HEK293 (cell line): ENCODE measurements at regions not wholly inside any gene's neighbourhood (a gene's known extent, or its start where the extent isn't known, plus 50 kb on each side); places are given as distances from the start of the nearest gene placed in this dataset.

Experiments
- CTCF ChIA-PET: fragments of 350-600 bp; formaldehyde crosslinking; extraction: SDS; loops from one replicate; lab custom pipeline; 2021; ENCODE audit warnings: antibody characterized with exemption; lab: Yijun Ruan, JAX
- POLR2A ChIA-PET: fragments of 300-600 bp; formaldehyde crosslinking; extraction: SDS; loops from one replicate; lab custom pipeline; 2020; ENCODE audit warnings: antibody characterized with exemption, inconsistent platforms; lab: Yijun Ruan, JAX
- H3K27ac ChIP-seq: fragments of 200-500 bp; sonication (Bioruptor generic); 2 replicates; pipeline ENCODE4 v1.5.1; 2014; ENCODE audit warnings: low read depth, low read length, control low read depth, inconsistent platforms; ENCODE audit errors: extremely low read depth
- H3K36me3 ChIP-seq, 2 experiments: fragments of 200-500 bp in 1 of 2; sonication (Bioruptor generic) in 1 of 2; 1 replicate in 1 of 2; 2 replicates in 1 of 2; pipeline ENCODE4 v1.5.1; 2014 to 2017; ENCODE audit warnings: inconsistent platforms in 2 of 2, low read length in 2 of 2; ENCODE audit not compliant: control insufficient read depth in 2 of 2, insufficient read depth in 1 of 2
- H3K4me1 ChIP-seq: fragments of 200-500 bp; sonication (Bioruptor generic); 2 replicates; pipeline ENCODE4 v1.5.1; 2014; ENCODE audit warnings: mild to moderate bottlenecking, low read length, inconsistent platforms; ENCODE audit not compliant: control insufficient read depth, insufficient read depth
- H3K4me3 ChIP-seq: 2 replicates; pipeline ENCODE4 v1.5.1; 2011; ENCODE audit warnings: low read depth, mild to moderate bottlenecking, control low read depth, low read length, moderate library complexity
- H3K9me3 ChIP-seq: fragments of 200-500 bp; sonication (Bioruptor generic); 2 replicates; pipeline ENCODE4 v1.5.1; 2014; ENCODE audit warnings: low read depth, low read length, inconsistent platforms; ENCODE audit not compliant: control insufficient read depth, insufficient read depth
- BCL11B ChIP-seq: fragments of 450-650 bp; formaldehyde crosslinking; IDR thresholded peaks from 2 replicates; pipeline ENCODE4 v1.5.1; 2016; ENCODE audit warnings: low read depth, missing biosample characterization, missing genetic modification characterization
- GLI4 ChIP-seq: fragments of 450-650 bp; formaldehyde crosslinking; IDR thresholded peaks from 2 replicates; pipeline ENCODE4 v1.5.1; 2016; ENCODE audit warnings: missing biosample characterization, missing genetic modification characterization
- GLIS2 ChIP-seq: fragments of 450-650 bp; formaldehyde crosslinking; IDR thresholded peaks from 2 replicates; pipeline ENCODE4 v1.5.1; 2016; ENCODE audit warnings: missing biosample characterization, missing genetic modification characterization
- OSR2 ChIP-seq: fragments of 450-650 bp; formaldehyde crosslinking; IDR thresholded peaks from 2 replicates; pipeline ENCODE4 v1.5.1; 2016; ENCODE audit warnings: missing biosample characterization, missing genetic modification characterization
- SP3 ChIP-seq: fragments of 450-650 bp; formaldehyde crosslinking; IDR thresholded peaks from 2 replicates; pipeline ENCODE4 v1.5.1; 2016; ENCODE audit warnings: missing biosample characterization, missing genetic modification characterization
- ZBTB26 ChIP-seq: fragments of 450-650 bp; formaldehyde crosslinking; optimal IDR thresholded peaks from 2 replicates; pipeline ENCODE3; 2016; ENCODE audit warnings: missing biosample characterization, mild to moderate bottlenecking, missing genetic modification characterization
- ZBTB8A ChIP-seq: fragments of 450-650 bp; formaldehyde crosslinking; IDR thresholded peaks from 2 replicates; pipeline ENCODE4 v1.5.1; 2016; ENCODE audit warnings: missing biosample characterization, missing genetic modification characterization
- ZFP37 ChIP-seq: fragments of 450-650 bp; formaldehyde crosslinking; IDR thresholded peaks from 2 replicates; pipeline ENCODE4 v1.5.1; 2016; ENCODE audit warnings: missing biosample characterization, missing genetic modification characterization
- ZNF10 ChIP-seq: fragments of 450-650 bp; formaldehyde crosslinking; IDR thresholded peaks from 2 replicates; pipeline ENCODE4 v1.5.1; 2017; ENCODE audit warnings: missing biosample characterization, missing genetic modification characterization
- ZNF112 ChIP-seq: fragments of 450-650 bp; formaldehyde crosslinking; IDR thresholded peaks from 2 replicates; pipeline ENCODE4 v1.5.0; 2017; ENCODE audit warnings: missing biosample characterization, missing genetic modification characterization
- ZNF223 ChIP-seq: fragments of 450-650 bp; formaldehyde crosslinking; IDR thresholded peaks from 2 replicates; pipeline ENCODE4 v1.5.1; 2016; ENCODE audit warnings: missing biosample characterization, missing genetic modification characterization
- ZNF280C ChIP-seq: fragments of 450-650 bp; formaldehyde crosslinking; IDR thresholded peaks from 2 replicates; pipeline ENCODE4 v1.5.1; 2016; ENCODE audit warnings: missing biosample characterization, missing genetic modification characterization
- ZNF335 ChIP-seq: fragments of 450-650 bp; formaldehyde crosslinking; conservative IDR thresholded peaks from 2 replicates; pipeline ENCODE4 v1.5.1; 2016; ENCODE audit warnings: missing biosample characterization, missing genetic modification characterization
- ZNF350 ChIP-seq: fragments of 450-650 bp; formaldehyde crosslinking; IDR thresholded peaks from 2 replicates; pipeline ENCODE4 v1.5.0; 2017; ENCODE audit warnings: missing biosample characterization, mild to moderate bottlenecking, missing genetic modification characterization
- ZNF544 ChIP-seq: fragments of 450-650 bp; formaldehyde crosslinking; IDR thresholded peaks from 2 replicates; pipeline ENCODE4 v1.5.0; 2017; ENCODE audit warnings: missing biosample characterization, missing genetic modification characterization
- ZNF555 ChIP-seq: fragments of 450-650 bp; formaldehyde crosslinking; conservative IDR thresholded peaks from 2 replicates; pipeline ENCODE4 v1.5.1; 2017; ENCODE audit warnings: missing biosample characterization, mild to moderate bottlenecking, missing genetic modification characterization, inconsistent platforms
- ZNF561 ChIP-seq: fragments of 450-650 bp; IDR thresholded peaks from 2 replicates; pipeline ENCODE4 v1.5.1; 2018; ENCODE audit warnings: missing biosample characterization, missing genetic modification characterization, borderline replicate concordance
- ZNF621 ChIP-seq: fragments of 450-650 bp; formaldehyde crosslinking; IDR thresholded peaks from 2 replicates; pipeline ENCODE4 v1.5.1; 2017; ENCODE audit warnings: missing biosample characterization, missing genetic modification characterization
- ZNF645 ChIP-seq: fragments of 450-650 bp; formaldehyde crosslinking; IDR thresholded peaks from 2 replicates; pipeline ENCODE4; 2016; ENCODE audit warnings: missing biosample characterization, missing genetic modification characterization
- ZNF654 ChIP-seq: fragments of 450-650 bp; formaldehyde crosslinking; IDR thresholded peaks from 2 replicates; pipeline ENCODE4 v1.5.1; 2016; ENCODE audit warnings: low read depth, missing biosample characterization, missing genetic modification characterization
- ZNF664 ChIP-seq: fragments of 450-650 bp; formaldehyde crosslinking; IDR thresholded peaks from 2 replicates; pipeline ENCODE4 v1.5.1; 2016; ENCODE audit warnings: missing biosample characterization, missing genetic modification characterization
- ZNF670 ChIP-seq: fragments of 450-650 bp; formaldehyde crosslinking; IDR thresholded peaks from 2 replicates; pipeline ENCODE4 v1.5.1; 2016; ENCODE audit warnings: missing biosample characterization, missing genetic modification characterization, low read depth
- ZNF677 ChIP-seq: fragments of 450-650 bp; IDR thresholded peaks from 2 replicates; pipeline ENCODE4 v1.5.0; 2018; ENCODE audit warnings: missing biosample characterization, mild to moderate bottlenecking, missing genetic modification characterization, moderate library complexity
- ZNF747 ChIP-seq: fragments of 450-650 bp; formaldehyde crosslinking; IDR thresholded peaks from 2 replicates; pipeline ENCODE4 v1.5.1; 2016; ENCODE audit warnings: missing biosample characterization, missing genetic modification characterization
- ZNF837 ChIP-seq: fragments of 450-650 bp; formaldehyde crosslinking; IDR thresholded peaks from 2 replicates; pipeline ENCODE4 v1.5.1; 2016; ENCODE audit warnings: missing biosample characterization, missing genetic modification characterization
- ZSCAN23 ChIP-seq: fragments of 450-650 bp; formaldehyde crosslinking; IDR thresholded peaks from 2 replicates; pipeline ENCODE4 v1.5.1; 2016; ENCODE audit warnings: missing biosample characterization, missing genetic modification characterization
- TF ChIP-seq, protein P1 (sequence below): fragments of 450-650 bp; formaldehyde crosslinking; IDR thresholded peaks from 2 replicates; pipeline ENCODE4 v1.5.1; 2016; ENCODE audit warnings: missing biosample characterization, missing genetic modification characterization
- TF ChIP-seq, protein P2 (sequence below): fragments of 450-650 bp; IDR thresholded peaks from 2 replicates; pipeline ENCODE4 v1.5.1; 2018; ENCODE audit warnings: missing biosample characterization, missing genetic modification characterization

- TF ChIP-seq, protein P1, sequence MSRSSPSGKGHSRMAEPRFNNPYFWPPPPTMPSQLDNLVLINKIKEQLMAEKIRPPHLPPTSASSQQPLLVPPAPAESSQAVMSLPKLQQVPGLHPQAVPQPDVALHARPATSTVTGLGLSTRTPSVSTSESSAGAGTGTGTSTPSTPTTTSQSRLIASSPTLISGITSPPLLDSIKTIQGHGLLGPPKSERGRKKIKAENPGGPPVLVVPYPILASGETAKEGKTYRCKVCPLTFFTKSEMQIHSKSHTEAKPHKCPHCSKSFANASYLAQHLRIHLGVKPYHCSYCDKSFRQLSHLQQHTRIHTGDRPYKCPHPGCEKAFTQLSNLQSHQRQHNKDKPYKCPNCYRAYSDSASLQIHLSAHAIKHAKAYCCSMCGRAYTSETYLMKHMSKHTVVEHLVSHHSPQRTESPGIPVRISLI (tag by site-specific recombination), result no peak
- TF ChIP-seq ZFP37 (tag by site-specific recombination), result peak; percentile 76
- TF ChIP-seq ZNF223 (tag by site-specific recombination), result no peak
- no peak for TF ChIP-seq ZNF837 (tag by site-specific recombination)
- no peak for TF ChIP-seq ZNF350 (tag by site-specific recombination)
- peak; percentile 33; the same call in 1 of the 2 replicates for TF ChIP-seq ZNF664 (tag by site-specific recombination)
- no peak for TF ChIP-seq ZSCAN23 (tag by site-specific recombination)
- peak; percentile 93 for TF ChIP-seq GLIS2
- no peak for TF ChIP-seq ZNF555 (tag by site-specific recombination)
- TF ChIP-seq ZNF670 (tag by site-specific recombination), result no peak
- peak; percentile 83; the same call in 1 of the 2 replicates for TF ChIP-seq ZNF561 (tag by site-specific recombination)
- no peak for TF ChIP-seq ZNF645 (tag by site-specific recombination)
- no peak for TF ChIP-seq ZNF112
- TF ChIP-seq ZNF621 (tag by site-specific recombination), result no peak
- TF ChIP-seq ZNF544, result no peak
- TF ChIP-seq GLI4, result no peak
- TF ChIP-seq ZNF10 (tag by site-specific recombination), result no peak; the same call in 1 of the 2 replicates
- TF ChIP-seq, protein P2, sequence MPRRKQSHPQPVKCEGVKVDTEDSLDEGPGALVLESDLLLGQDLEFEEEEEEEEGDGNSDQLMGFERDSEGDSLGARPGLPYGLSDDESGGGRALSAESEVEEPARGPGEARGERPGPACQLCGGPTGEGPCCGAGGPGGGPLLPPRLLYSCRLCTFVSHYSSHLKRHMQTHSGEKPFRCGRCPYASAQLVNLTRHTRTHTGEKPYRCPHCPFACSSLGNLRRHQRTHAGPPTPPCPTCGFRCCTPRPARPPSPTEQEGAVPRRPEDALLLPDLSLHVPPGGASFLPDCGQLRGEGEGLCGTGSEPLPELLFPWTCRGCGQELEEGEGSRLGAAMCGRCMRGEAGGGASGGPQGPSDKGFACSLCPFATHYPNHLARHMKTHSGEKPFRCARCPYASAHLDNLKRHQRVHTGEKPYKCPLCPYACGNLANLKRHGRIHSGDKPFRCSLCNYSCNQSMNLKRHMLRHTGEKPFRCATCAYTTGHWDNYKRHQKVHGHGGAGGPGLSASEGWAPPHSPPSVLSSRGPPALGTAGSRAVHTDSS (tag by site-specific recombination), result no peak; the same call in 1 of the 2 replicates
- no peak for TF ChIP-seq ZNF677
- TF ChIP-seq BCL11B (tag by site-specific recombination), result no peak
Measured at GRCh38 chr15:66841953-66842681, 140.1 kb downstream of the SMAD6 start (continued).

- Histone ChIP-seq H3K4me1 (no peaks in the 10 kb centered on the region), H3K27ac (no peak overlapping the region; the same call in 1 of the 2 replicates), H3K9me3 (no peaks in the 10 kb centered on the region), H3K36me3 (peaks cover 0 to 6% of the 10 kb centered on the region in 2 experiments; a peak in 1 of 3 replicates), H3K4me3 (peak overlapping the region; percentile 43)
- POLR2A ChIA-PET, result interaction anchor here (0.9 to 1.3 kb wide), 5 partner anchors 9 to 141 kb away, joined by 3 to 6 read pairs (median 4); partner anchors contain the start of gene SMAD6
- CTCF ChIA-PET, result interaction anchor here (0.9 to 1.6 kb wide), 3 partner anchors 9 to 71 kb away, joined by 3 to 9 read pairs (median 6); no protein-coding TSS in a partner anchor
- TF ChIP-seq SP3 (tag by site-specific recombination) (no peak), ZNF747 (tag by site-specific recombination) (no peak), ZNF654 (tag by site-specific recombination) (no peak), ZNF677 (no peak), ZBTB26 (tag by site-specific recombination) (peak; percentile 40), GLIS2 (peak; percentile 58), ZNF335 (tag by site-specific recombination) (peak; percentile 46), ZBTB8A (tag by site-specific recombination) (peak; percentile 79), OSR2 (tag by site-specific recombination) (no peak), ZNF280C (tag by site-specific recombination) (no peak)
- TF ChIP-seq, protein P1 (tag by site-specific recombination), result no peak
Measured at GRCh38 chr15:66842710-66843441, 140.8 kb downstream of the SMAD6 start.
